Stimulated activated CD4-positive, alpha-beta T cell treated with anti-CD3 and anti-CD28 coated beads, Interleukin-2, amount 100 ng/mL, for 24 hours (primary cell): ENCODE measurements at regions not wholly inside any gene's neighbourhood (a gene's known extent, or its start where the extent isn't known, plus 50 kb on each side); places are given as distances from the start of the nearest gene placed in this dataset.
"Not testable (repeated sequence)": the region's sequence is repeated elsewhere in the genome, so short reads cannot be mapped to it uniquely, and the experiment has no call there.

Experiments
- DNase-seq, 2 donors: peaks; one replicate each; pipeline ENCODE4 v3.0.0-alpha.2; 2020

DNA sequence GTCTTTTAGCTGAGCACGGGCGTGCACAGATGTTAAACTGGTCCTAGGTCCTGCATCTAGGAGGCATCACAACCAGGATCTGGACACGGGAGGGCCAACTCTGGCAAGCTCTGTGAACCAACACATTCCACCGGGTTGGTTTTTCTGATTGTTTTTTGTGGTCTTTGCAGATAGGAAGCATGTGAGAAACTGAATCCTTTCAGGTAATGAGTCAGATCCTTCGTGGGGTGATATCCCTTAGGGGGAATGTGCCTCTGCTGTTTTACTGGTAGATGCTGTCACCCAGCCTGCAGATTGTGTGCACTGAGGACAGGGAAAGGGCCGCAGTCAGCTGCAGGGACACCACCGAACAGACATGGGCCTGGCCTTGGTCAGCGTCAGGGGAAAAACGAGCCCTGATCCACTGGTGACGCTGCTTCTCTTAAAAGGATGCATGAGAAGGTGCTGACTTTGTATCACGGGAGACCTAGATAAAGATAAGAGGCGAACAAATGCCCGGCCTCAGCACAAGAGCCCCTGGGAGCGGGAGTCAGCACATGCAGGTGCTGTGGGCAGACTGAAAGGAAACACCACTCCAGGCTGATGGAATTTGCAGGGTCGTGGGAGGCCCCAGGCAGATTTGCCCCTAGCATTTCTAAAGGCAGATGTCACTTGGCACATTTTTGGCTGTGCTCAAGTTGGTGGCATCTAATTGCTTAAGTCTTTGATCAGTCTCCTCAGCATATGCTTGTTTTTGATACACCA, 51.1 kb downstream of the DOP1B start:
- DNase-seq = no peak

DNA sequence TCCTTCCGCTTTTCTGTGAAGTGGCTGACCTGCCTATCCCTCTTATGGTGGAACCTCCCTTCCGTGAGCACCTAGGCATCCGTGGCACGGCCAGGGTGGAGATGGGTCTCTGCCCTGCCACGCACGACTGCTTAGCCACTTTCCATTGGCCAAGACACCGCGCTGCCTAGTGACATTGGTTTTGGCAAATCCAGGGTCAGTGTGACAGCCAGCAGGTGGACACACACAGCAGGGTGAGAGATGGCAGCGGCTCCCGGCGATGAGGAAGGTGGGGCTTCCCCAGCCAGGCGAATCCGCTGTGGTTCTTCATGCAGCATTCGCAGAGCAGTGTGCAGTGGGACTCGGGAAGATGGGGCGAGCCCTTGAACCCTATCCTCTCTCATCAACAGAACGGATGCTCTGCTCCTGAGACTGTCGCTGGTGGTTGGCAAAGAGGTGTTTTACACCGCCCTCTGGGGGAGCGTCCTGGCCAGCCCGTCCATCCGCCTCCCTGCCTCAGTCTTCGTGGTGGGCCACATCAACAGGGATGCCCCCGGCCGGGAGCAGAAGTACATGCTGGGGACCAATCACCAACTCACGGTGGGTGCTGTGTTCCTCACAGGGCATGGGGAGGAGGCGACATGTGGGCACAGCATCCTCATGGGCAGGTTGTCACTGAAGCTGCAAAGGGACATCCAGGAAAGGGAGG, 51.8 kb downstream of the DOP1B start:
- DNase-seq = no peak

- peak; percentile 28 to 40 for DNase-seq
Observed at GRCh38 chr21:36209626-36210171, 53.1 kb downstream of the DOP1B start.

- no peak for DNase-seq
Observed at GRCh38 chr21:36210779-36211659, 54.4 kb downstream of the DOP1B start.

- DNase-seq = no peak
Observed at GRCh38 chr21:36211660-36212512, 55.3 kb downstream of the DOP1B start.

DNA sequence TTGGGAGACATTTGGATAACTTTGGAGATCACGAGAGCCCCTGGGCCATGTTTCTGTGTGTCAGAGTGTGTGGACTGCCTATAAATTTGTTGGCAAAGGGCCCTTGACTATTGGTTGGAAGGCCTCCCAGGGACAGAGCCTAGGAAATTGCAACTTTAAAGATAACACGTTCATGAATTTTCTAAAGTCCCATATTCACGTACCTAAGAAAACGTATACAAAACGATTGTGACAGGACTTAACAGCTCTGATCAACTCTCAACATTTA, 55.8 kb downstream of the DOP1B start:
- DNase-seq = no peak

DNA sequence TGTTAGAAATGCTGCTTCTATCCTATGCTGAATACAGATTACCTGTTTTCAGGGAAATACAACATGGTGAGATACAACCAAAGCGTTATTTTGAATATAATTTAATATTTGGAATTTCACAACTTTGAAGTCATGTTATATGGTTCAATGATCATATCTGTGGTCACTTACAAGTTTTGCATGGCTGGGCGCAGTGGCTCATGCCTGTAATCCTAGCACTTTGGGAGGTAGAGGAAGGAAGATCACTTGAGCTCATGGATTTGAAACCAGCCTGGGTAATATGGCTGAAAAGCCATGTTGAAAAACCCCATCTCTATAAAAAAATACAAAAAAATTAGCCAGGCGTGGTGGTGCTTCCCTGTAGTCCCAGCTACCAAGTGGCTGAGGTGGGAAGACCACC, 57.9 kb downstream of the DOP1B start:
- DNase-seq = no peak

- DNase-seq = no peak
Observed at GRCh38 chr21:36217743-36218142, 61.1 kb downstream of the DOP1B start.

DNA sequence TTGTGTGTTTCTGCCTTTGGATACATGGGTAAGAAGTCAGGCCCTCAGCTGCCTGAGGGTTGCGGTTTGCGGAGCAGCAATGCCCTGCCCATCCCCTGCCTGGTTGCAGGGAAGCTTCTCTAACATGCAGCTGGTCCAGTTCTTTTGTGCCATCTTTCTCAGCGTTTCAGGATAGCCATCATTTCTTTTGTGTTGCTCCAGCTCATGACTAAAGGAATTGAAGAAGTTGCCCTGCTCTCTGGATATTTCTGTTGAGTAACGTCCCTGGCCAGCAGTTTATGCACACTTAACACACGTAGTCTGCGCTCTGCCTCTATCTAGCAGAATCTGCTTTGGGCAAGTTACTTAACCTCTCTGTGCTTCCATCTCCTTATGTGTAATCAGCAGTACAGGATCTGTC, 62.1 kb downstream of the DOP1B start:
- no peak for DNase-seq

- no peak for DNase-seq
Observed at GRCh38 chr21:36223451-36223850, 66.8 kb downstream of the DOP1B start.

GRCh38 chr21:36229181-36229580, 72.6 kb downstream of the DOP1B start:
- no peak for DNase-seq

DNA sequence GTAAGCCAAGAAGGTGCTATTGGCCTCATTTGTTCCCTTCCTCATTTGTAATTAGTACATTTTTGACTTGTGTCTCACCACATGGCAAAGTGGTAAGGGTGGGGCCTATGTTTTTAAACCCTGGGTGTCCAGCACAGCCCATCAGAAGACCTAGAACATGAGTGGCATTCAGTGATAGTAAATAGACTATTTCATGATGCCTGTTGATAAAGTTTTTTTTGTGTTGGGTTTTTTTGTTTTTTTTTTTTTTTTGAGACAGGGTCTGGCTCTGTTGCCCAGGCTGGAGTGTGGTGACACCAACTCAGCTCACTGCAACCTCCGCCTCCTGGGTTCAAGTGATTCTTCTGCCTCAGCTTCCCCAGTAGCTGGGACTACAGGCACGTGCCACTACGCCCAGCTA, 74.8 kb downstream of the DOP1B start:
- DNase-seq = not testable (repeated sequence)

- DNase-seq = no peak
Observed at GRCh38 chr21:36232641-36233040, 76.0 kb downstream of the DOP1B start.

GRCh38 chr21:36235058-36235582, 78.5 kb downstream of the DOP1B start:
- DNase-seq = no peak

GRCh38 chr21:36236052-36236730, 79.6 kb downstream of the DOP1B start:
- DNase-seq = no peak

DNA sequence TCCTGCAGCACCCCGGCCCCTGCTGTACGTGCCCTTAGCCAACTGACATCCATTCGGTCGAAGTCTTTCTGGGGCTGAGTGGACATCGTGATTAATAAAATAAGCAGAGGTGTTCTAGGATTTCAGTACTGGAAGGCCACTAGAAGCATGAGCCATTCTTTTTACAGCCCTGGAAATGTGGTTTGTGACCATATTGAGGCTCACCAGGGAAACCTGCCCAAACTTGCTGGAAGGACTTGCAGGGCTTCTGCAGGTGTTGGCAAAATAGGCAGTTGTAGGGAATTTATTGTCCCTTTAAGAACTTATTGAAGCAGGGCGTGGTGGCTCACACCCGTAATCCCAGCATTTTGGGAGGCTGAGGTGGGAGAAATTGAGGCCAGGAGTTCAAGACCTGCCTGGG, 80.8 kb downstream of the DOP1B start:
- no peak for DNase-seq

- no peak for DNase-seq
Observed at GRCh38 chr21:36239585-36239984, 80.4 kb upstream of the MORC3 start.

DNA sequence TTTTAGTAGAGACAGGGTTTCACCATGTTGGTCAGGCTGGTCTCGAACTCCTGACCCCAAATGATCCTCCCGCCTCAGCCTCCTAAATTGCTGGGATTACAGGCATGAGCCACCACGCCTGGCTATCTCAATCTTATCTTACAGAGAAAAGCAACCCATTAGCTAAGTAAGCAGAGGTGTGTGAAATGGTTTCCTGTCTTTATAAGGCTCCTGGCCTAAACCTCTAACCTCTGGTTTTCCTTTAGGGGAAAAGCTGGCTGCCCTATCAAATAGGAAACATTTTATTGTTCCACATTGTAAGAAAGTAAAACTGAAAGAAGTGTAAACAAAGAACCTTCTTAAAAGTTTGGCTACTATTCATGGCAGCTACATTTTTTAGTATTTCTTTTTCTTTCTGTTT, 78.3 kb upstream of the MORC3 start:
- no peak for DNase-seq

DNA sequence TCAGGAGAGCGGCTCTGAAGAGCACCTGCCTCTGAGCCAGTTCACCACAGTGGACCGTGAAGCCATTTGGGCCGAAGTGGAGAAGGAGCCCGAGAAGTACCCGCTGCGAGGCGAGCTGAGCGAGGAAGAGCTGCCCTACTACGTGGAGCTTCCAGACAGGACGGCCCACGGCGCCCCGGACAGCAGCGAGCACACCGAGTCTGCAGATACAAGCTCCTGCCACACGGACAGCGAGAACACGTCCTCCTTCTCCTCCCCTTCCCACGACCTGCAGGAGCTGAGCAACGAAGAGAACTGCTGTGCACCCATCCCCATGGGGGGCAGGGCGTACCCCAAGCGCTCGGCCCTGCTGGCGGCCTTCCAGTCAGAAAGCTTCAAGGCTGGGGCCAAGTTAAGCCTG, 74.9 kb upstream of the MORC3 start:
- DNase-seq = no peak

DNA sequence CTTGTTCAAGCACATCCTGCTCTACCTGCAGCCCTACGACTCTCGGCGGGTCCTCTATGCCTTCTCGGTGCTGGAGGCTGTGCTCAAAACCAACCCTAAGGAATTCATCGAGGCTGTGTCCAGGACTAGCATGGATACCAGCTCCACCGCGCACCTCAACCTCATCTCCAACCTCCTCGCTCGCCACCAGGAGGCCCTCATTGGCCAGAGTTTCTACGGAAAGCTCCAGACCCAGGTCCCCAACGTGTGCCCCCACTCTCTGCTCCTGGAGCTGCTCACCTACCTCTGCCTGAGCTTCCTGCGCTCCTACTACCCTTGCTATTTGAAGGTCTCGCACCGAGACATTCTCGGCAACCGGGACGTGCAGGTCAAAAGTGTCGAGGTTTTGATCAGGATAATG, 74.3 kb upstream of the MORC3 start:
- DNase-seq = no peak

DNA sequence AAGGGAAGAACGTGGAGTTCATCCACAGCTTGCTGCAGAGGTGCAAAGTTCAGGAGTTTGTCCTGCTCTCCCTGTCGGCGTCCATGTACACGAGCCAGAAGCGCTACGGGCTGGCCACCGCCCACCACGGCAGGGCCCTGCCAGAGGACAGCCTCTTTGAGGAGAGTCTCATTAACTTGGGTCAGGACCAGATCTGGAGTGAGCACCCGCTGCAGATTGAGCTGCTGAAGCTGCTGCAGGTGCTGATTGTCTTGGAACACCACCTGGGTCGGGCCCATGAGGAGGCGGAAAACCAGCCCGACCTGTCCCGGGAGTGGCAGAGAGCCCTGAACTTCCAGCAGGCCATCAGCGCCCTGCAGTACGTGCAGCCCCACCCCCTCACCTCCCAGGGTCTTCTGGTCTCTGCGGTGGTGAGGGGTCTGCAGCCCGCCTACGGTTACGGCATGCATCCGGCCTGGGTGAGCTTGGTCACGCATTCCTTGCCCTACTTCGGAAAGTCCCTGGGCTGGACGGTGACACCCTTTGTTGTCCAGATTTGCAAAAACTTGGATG, 73.8 kb upstream of the MORC3 start:
- DNase-seq = no peak
